Liver (tissue), 8 donors: ENCODE measurements at regions not wholly inside any gene's neighbourhood (a gene's known extent, or its start where the extent isn't known, plus 50 kb on each side); places are given as distances from the start of the nearest gene placed in this dataset.

Source experiments
- DNase-seq: peaks from one replicate; pipeline ENCODE4 v3.0.0-alpha.2; 2017; ENCODE audit warnings: low spot score
- H3K27ac ChIP-seq, 2 donors: one replicate each; pipeline ENCODE4 v1.7.0; 2013; ENCODE audit warnings: inconsistent platforms in 2 of 2, low read length in 2 of 2, control low read depth in 1 of 2, low read depth in 1 of 2, mild to moderate bottlenecking in 1 of 2
- H3K27me3 ChIP-seq, 4 donors: one replicate each; pipeline versions ENCODE4 v1.6.1 to v1.7.0; 2013; ENCODE audit warnings: low read length in 3 of 4, inconsistent platforms in 1 of 4, mild to moderate bottlenecking in 1 of 4, moderate library complexity in 1 of 4; ENCODE audit not compliant: control insufficient read depth in 4 of 4, insufficient read depth in 4 of 4
- H3K36me3 ChIP-seq, 4 donors: one replicate each; pipeline versions ENCODE4 v1.6.1 to v1.7.0; 2013; ENCODE audit warnings: low read length in 3 of 4, mild to moderate bottlenecking in 3 of 4, low read depth in 1 of 4, moderate library complexity in 1 of 4; ENCODE audit not compliant: control insufficient read depth in 4 of 4, insufficient read depth in 3 of 4
- H3K4me1 ChIP-seq, 4 donors: one replicate each; pipeline versions ENCODE4 v1.6.1 to v1.7.0; 2013; ENCODE audit warnings: low read length in 3 of 4, mild to moderate bottlenecking in 3 of 4, moderate library complexity in 1 of 4; ENCODE audit not compliant: control insufficient read depth in 4 of 4, insufficient read depth in 4 of 4
- H3K4me3 ChIP-seq, 3 donors: one replicate each; pipeline versions ENCODE4 v1.6.1 to v1.7.0; 2013; ENCODE audit warnings: low read length in 3 of 3, control low read depth in 1 of 3, low read depth in 1 of 3, mild to moderate bottlenecking in 1 of 3
- H3K9ac ChIP-seq, 2 donors: one replicate each; pipeline ENCODE4 v1.7.0; 2013; ENCODE audit warnings: low read length in 2 of 2, mild to moderate bottlenecking in 2 of 2, moderate library complexity in 2 of 2, control low read depth in 1 of 2, low read depth in 1 of 2
- H3K9me3 ChIP-seq, 4 donors: one replicate each; pipeline versions ENCODE4 v1.6.1 to v1.7.0; 2013; ENCODE audit warnings: low read length in 3 of 4; ENCODE audit not compliant: control insufficient read depth in 4 of 4
- ATF3 ChIP-seq: IDR thresholded peaks from 2 replicates; pipeline ENCODE4 v1.6.1; 2016; ENCODE audit warnings: antibody characterized with exemption
- CTCF ChIP-seq: fragments of 150-350 bp; IDR thresholded peaks from 2 replicates; pipeline ENCODE4 v1.5.1; 2017; ENCODE audit warnings: improper control_type of control experiment, low read depth, low read length; ENCODE audit not compliant: missing input control
- EGR1 ChIP-seq, 2 donors: IDR thresholded peaks; 2 replicates each; pipeline ENCODE4 v1.6.1; 2016 to 2018; ENCODE audit warnings: antibody characterized with exemption in 2 of 2, low read depth in 2 of 2
- FOXA1 ChIP-seq: IDR thresholded peaks from 2 replicates; pipeline ENCODE4 v1.6.1; 2016; ENCODE audit warnings: antibody characterized with exemption
- GABPA ChIP-seq, 2 donors: IDR thresholded peaks in 1 of 2; conservative IDR thresholded peaks in 1 of 2; 2 replicates each; pipeline ENCODE4 v1.6.1; 2016; ENCODE audit warnings: antibody characterized with exemption in 2 of 2, mild to moderate bottlenecking in 1 of 2, moderate library complexity in 1 of 2
- HNF4A ChIP-seq, 2 donors: conservative IDR thresholded peaks; 2 replicates each; pipeline ENCODE4 v1.6.1; 2016; ENCODE audit warnings: antibody characterized with exemption in 2 of 2, mild to moderate bottlenecking in 2 of 2
- HNF4G ChIP-seq: IDR thresholded peaks from 2 replicates; pipeline ENCODE4 v1.6.1; 2016; ENCODE audit warnings: antibody characterized with exemption
- JUND ChIP-seq, 2 donors: IDR thresholded peaks; 2 replicates each; pipeline ENCODE4 v1.6.1; 2016; ENCODE audit warnings: antibody characterized with exemption in 2 of 2
- MAX ChIP-seq: IDR thresholded peaks from 2 replicates; pipeline ENCODE4 v1.6.1; 2016; ENCODE audit warnings: antibody characterized with exemption
- RAD21 ChIP-seq, 2 donors: IDR thresholded peaks; 2 replicates each; pipeline ENCODE4 v1.6.1; 2016; ENCODE audit warnings: antibody characterized with exemption in 2 of 2, mild to moderate bottlenecking in 2 of 2
- REST ChIP-seq: IDR thresholded peaks from 2 replicates; pipeline ENCODE4 v1.6.1; 2016; ENCODE audit warnings: antibody characterized with exemption, mild to moderate bottlenecking
- SP1 ChIP-seq: IDR thresholded peaks from 2 replicates; pipeline ENCODE4 v1.6.1; 2018; ENCODE audit warnings: antibody characterized with exemption, mild to moderate bottlenecking
- TAF1 ChIP-seq: conservative IDR thresholded peaks from 2 replicates; pipeline ENCODE4 v1.6.1; 2016; ENCODE audit warnings: antibody characterized with exemption, mild to moderate bottlenecking
- YY1 ChIP-seq: IDR thresholded peaks from 2 replicates; pipeline ENCODE4 v1.6.1; 2016; ENCODE audit warnings: antibody characterized with exemption, mild to moderate bottlenecking
- ZBTB33 ChIP-seq: IDR thresholded peaks from 2 replicates; pipeline ENCODE4 v1.6.1; 2016; ENCODE audit warnings: antibody characterized with exemption
- WGBS: extraction: QIAGEN DNeasy Blood & Tissue Kit; methylation state at CpG from one replicate; pipeline ENCODE4 v1.1.7; 2013; 5-methylcytosine and 5-hydroxymethylcytosine counted together
- donor health status: healthy.
- donor health status: healthy.
- donor health status: healthy.
- donor health status: healthy.
- donor health status: healthy.

GRCh38 chr2:220673151-220673874 lies 898.8 kb downstream of the EPHA4 start:
- H3K27me3 ChIP-seq = peaks cover 0 to 5% (median 0%) of the 10 kb centered on the region in 4 donors
- H3K27ac ChIP-seq = no peak overlapping the region
- TF ChIP-seq ATF3 (no peak), CTCF (no peak), SP1 (no peak), GABPA (IDR thresholded peaks at IDR 0.05 in 1 of 2, conservative IDR thresholded peaks at IDR 0.05 in 1 of 2) (no peak), TAF1 (no peak), HNF4G (no peak), YY1 (no peak), EGR1 (IDR thresholded peaks at IDR 0.05; ENCODE audit: low read depth in 2 of 2) (no peak), RAD21 (IDR thresholded peaks at IDR 0.05) (no peak), MAX (no peak), ZBTB33 (no peak), REST (no peak), FOXA1 (no peak), JUND (IDR thresholded peaks at IDR 0.05) (no peak), HNF4A (conservative IDR thresholded peaks at IDR 0.05) (no peak)
- no peak overlapping the region for H3K9ac ChIP-seq
- H3K9me3 ChIP-seq = peaks cover 0 to 3% (median 1%) of the 10 kb centered on the region in 4 donors
- no peaks in the 10 kb centered on the region for H3K4me1 ChIP-seq
- WGBS = 69% methylated on average over 7 of the region's 7 CpGs
- H3K36me3 ChIP-seq = no peaks in the 10 kb centered on the region
- DNase-seq = no peak
- no peak overlapping the region for H3K4me3 ChIP-seq

- WGBS = 83% methylated on average over 3 of the region's 3 CpGs
- peaks cover 0 to 5% (median 0%) of the 10 kb centered on the region in 4 donors for H3K27me3 ChIP-seq
- no peak overlapping the region for H3K9ac ChIP-seq
- H3K4me3 ChIP-seq = no peak overlapping the region
- peaks cover 0 to 3% (median 1%) of the 10 kb centered on the region in 4 donors for H3K9me3 ChIP-seq
- H3K36me3 ChIP-seq = no peaks in the 10 kb centered on the region
- no peaks in the 10 kb centered on the region for H3K4me1 ChIP-seq
- DNase-seq = no peak
- TF ChIP-seq RAD21 (IDR thresholded peaks at IDR 0.05) = no peak
- H3K27ac ChIP-seq = no peak overlapping the region
These were observed 898.1 kb downstream of the EPHA4 start for GRCh38 chr2:220674033-220674432.
